DMS53 treated with DMSO at 0.1 percent for 48 hours (cell line): ENCODE measurements at regions not wholly inside any gene's neighbourhood (a gene's known extent, or its start where the extent isn't known, plus 50 kb on each side); places are given as distances from the start of the nearest gene placed in this dataset.

Experiments
- DNase-seq: peaks from one replicate; lab custom pipeline; 2025; ENCODE audit not compliant: unreplicated experiment; lab: John Stamatoyannopoulos, UW

DNA sequence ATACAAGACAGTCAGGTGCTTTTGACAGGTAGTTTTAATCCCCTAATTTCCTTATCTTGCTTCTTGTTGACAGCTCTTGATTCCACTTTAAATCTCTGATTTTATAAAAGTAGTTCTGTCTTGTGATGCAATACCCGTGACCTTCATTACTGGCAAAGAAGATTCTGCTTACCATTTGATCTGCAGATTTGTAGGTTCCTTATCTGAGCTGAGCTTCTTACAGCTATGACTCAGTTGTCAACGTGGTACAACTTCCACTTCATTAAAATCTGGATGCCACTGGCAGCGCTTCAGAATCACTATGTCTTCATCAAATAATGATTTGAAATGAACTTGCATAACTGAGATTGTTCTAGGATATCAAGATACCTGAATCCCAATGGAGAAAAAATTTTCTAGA is 543.6 kb upstream of the B3GALT2 start:
- DNase-seq, result no peak

DNA sequence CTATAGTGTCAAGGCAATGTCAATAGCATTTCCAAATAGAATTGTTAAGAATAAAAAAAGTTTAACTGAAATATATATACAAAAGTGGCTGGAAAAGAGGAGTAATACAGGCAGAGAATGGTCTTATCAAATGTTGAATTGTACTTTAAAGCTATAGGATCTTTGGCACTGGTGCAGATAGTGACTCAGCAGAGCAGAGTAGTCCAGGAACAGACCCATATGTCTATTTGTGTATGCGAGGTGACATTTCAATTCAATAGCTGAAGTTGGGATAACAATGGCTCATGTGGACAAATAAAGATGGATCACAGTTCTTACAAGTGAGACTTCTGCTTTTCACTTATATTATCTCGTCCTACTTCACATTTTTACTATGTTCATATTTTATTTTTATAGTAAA is 543.0 kb upstream of the B3GALT2 start:
- peak; percentile 79 for DNase-seq

GRCh38 chr1:193727850-193728249 is 541.4 kb upstream of the B3GALT2 start:
- no peak for DNase-seq

- DNase-seq, result no peak
Observed at GRCh38 chr1:193726722-193727121, 540.3 kb upstream of the B3GALT2 start.

- DNase-seq, result no peak
Observed at GRCh38 chr1:193712392-193712791, 526.0 kb upstream of the B3GALT2 start.

DNA sequence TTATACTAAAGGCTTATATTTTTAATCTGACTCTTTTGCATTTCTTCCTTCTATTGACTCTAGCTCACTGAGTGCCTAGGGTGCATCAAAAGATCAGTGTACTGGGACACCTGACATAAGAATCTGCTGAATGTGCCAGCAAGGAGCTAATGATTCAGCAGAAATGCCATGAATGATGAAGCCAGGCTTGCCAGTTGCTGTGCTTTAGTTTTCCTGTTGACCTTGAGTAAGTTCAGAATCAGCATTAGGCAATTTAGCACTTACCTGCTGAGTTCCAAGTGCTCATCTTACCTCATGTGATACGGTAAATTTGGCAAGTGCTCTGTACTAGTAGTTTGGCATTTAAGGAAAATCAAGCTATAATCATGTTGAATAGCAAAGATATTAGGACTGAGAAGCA is 523.2 kb upstream of the B3GALT2 start:
- no peak for DNase-seq

DNA sequence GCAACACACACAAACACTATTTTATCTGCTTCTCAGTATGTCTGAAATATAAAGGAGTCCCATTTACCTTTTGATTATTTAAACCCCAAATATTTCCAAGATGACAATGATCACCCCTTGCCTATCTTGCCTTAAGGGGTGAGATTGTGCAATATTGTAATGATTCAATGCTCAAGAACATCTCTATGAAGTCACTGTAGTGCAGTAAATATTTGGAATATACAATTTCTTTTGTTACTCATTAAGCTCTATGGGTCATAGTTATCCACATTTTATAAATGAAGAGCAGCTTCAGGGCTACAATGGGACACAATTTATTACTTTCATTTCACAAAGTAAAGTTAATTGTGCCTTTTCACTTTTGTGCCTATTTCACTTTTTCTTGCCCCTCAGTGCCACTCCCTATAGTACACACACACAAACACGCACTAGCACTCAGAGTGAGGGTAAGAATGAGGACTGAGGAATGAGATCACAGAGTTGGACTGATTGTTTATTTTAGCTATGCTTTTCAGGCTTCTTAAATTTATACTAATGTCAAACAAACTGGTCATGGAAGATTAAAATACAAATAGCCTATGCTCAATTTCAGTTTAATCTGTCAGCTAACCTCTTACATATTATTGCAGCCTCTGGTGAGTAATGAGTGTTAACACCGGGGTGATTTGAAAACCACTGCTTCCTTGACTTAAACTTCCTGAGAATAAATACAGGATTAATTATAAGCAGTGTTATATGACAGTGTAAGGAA is 521.0 kb upstream of the B3GALT2 start:
- peak; percentile 63 for DNase-seq

DNA sequence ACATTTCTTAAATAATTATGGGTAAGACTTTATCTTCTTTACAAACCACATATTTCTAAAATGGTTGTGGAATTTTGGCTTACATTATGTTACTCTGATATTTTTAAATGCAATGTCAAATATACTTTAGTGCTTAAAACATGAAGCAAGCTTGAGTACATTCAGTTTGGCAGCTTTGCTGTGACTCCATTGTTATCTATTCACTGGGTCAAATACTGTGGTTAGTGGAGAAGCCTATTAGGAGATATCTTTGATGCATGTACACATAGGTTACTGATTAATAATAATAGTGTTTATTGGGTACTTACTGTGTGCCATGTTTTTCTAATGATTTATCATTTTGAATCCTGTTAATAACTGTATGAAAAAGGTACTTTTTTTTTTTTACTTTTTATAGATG is 520.4 kb upstream of the B3GALT2 start:
- DNase-seq, result no peak

- DNase-seq, result no peak
Observed at GRCh38 chr1:193705554-193705981, 519.2 kb upstream of the B3GALT2 start.

GRCh38 chr1:193703655-193704054 is 517.2 kb upstream of the B3GALT2 start:
- DNase-seq, result no peak

DNA sequence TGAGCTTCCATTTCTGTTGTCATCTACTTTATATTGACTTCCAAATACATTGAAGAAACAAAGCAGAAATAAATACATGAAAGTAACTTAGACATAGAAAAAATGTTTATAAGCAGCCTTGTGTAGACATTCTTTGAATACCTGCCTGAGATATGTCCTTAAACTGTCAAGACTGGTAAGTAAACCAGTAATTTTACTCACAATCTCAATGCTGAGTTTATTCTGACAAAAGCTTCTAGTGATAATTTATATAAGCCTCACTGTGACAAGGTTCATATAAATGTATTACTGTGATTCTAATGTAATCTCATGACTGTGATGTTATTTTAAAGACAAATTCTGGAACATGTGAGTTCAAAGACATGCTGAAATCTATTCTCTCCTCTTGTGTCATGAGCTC is 516.7 kb upstream of the B3GALT2 start:
- DNase-seq, result no peak

DNA sequence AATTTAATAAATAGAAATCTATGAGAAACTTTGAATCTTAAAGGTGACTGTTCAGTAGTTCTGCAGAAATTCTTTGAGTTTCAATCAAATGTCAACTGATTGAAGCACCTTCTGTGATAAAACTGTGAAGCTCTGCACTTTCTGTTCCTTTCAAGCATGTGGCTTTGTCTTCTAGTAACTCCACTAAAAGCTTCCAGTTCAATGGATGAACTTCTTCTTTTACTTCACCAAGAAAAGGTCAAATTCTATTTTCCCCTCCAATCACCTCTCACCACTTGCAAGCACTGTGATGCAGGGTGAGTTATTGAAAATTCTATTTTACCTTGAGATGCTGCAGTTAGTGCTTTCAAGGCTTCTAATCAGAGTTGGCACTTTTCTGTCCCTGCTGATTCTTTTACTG is 515.3 kb upstream of the B3GALT2 start:
- DNase-seq, result no peak

- DNase-seq, result peak; percentile 58
Observed at GRCh38 chr1:193700710-193701355, 514.4 kb upstream of the B3GALT2 start.

DNA sequence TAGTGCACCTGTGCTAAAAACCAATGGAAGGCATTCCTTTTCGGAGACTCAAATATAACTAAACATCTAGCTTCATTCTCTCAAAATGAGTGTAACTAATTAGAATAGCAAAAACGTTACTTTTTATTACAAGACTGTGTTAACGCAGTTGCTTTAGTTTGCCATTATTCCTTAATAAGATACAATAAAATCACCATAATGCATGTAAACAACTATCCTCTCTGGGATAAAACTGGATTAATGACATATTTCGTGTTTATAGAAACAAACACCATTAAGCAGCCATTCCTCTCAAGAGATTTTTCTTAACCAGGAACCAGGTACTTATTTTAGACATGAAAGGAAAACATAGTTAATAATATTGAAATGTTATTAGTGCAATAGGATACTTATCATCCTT is 512.8 kb upstream of the B3GALT2 start:
- no peak for DNase-seq

DNA sequence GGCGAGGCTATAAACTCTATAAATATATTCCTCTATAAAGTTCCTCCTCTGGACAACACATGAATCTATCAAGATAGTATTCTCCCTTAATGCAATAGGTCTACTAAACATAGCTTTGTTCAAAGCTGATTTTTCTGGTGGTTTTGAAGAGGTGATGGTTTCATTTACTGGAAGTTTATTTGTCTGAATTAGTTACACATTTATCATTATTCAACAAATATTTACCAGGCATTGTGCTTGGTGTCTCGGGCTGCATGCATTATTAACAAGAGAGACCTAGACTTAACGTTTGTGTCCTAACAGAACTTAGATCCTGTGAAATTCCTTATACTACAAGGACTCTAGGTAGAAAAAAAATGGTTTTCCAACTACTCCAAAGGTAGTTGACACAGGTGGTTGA is 511.4 kb upstream of the B3GALT2 start:
- peak; percentile 37 for DNase-seq

DNA sequence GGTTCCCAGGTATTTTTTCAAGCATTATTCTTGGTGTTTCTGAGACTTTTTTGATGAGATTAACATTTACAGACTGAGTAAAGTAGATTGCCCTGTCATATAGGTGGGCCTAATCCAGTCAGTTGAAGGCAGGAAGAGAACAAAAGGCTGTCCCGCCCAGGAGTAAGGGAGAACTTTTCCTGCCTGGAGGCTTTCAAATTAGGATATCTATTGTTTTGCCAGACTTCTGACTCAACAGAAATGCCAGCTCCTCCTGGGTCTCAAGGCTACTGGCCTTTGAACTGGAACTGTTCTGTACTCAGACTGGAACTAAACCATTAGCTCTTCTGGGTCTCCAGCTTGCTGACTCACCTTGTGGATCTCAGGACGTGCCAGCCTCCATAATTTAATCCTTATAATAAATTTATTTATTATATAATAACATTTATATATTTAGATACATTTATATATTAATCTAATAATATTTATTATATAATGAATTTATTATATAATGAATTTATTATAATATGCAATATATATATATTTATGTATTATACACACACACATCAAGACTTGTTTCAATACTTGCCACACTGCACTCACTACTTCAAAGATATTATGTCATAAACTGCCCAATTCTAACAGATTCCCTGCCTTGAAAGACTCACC is 510.8 kb upstream of the B3GALT2 start:
- no peak for DNase-seq

- DNase-seq, result peak; percentile 9
Observed at GRCh38 chr1:193694741-193695140, 508.3 kb upstream of the B3GALT2 start.

DNA sequence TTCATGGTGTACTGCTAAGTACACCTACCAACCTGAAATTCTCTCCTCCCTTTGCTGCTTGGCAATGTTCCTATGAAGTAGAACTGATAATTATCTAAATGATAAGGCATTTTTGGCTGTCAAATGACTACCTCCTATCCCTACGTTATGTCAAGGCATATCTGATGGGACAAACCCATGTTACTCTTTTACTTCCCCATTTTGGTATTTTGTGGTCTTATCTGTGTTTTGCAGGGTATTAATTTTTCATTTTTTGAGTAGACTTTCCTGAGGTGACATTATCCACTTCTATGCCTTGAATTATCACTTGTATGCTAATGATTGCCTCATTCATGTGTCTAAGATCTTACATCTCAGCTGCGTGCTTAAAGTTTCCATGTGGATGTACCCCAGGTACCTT is 499.6 kb upstream of the B3GALT2 start:
- no peak for DNase-seq

DNA sequence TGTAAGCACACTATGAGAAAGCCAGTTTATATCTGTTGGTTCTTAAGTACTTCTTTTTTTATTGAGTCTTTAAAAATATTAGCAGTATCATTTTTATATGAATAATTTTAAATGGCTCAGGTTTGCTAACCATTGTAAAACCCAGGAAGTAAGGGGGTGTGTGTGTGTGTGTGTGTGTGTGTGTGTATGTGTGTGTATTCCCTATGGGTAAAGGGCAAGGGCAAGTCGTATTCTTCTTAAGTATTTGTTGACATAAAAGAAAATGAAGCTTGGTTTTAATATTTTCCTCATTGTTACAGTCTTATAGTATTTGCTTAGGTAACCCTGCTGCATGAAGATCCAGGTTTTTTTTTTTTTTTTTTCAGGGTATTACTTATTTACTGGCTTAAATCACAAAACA is 495.0 kb upstream of the B3GALT2 start:
- no peak for DNase-seq

DNA sequence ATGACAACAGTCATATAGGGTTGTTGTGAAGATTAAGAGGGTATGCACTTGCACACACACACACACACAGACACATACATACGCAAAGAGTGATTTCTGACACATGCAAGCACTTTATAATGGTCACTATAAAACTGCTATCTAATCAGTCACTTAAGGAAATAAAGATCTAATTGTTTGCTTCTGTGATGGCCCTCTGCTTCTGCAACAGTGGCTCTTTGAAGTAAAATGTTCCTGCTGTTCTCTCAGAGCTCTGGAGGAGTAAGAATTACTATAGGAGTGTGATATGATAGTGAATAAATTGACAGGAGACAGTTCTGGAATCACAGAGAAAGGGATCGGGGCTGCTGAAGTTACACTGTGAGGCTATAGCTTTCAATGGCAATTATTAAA is 494.5 kb upstream of the B3GALT2 start:
- no peak for DNase-seq

GRCh38 chr1:193680247-193680923 is 494.0 kb upstream of the B3GALT2 start:
- DNase-seq, result no peak

DNA sequence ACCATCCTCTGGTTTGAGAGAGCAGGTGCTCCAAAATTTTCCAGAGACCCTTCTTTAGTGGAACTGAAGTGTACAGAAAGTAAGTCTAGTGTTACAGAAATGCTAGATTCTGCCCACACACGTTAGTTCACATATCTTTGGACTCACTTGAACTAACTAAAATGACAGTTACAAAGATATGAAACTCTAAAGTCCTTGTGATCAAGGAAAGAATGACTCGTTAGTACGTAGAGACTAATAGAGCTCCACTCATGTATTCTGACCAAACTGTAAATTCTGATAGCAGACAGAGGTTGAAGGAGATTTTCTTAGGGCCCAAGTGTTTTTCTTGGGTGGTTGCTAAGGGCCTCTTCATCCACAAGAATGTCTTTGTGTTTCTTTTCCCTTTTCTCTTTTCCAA is 491.5 kb upstream of the B3GALT2 start:
- no peak for DNase-seq
